ENCODE measurements at regions not wholly inside any gene's neighbourhood (a gene's known extent, or its start where the extent isn't known, plus 50 kb on each side); places are given as distances from the start of the nearest gene placed in this dataset.

- Mint-ChIP-seq H3K9me3 (no peaks in the 10 kb centered on the region), H3K36me3 (no peaks in the 10 kb centered on the region), H3K27ac (no peak overlapping the region), H3K4me3 (no peak overlapping the region), H3K4me1 (no peaks in the 10 kb centered on the region), H3K27me3 (ENCODE audit: insufficient read depth, low read depth) (no peaks in the 10 kb centered on the region)
- Histone ChIP-seq H4K20me1 (ENCODE audit: low read depth) (no peaks in the 10 kb centered on the region), H3K4me3 (no peak overlapping the region), H3K4me1 (no peaks in the 10 kb centered on the region), H3K4me2 (no peak overlapping the region), H3K27ac (no peak overlapping the region), H3K27me3 (no peaks in the 10 kb centered on the region), H3K36me3 (no peaks in the 10 kb centered on the region), H3F3A (ENCODE audit: low read depth) (no peaks in the 10 kb centered on the region), H3K9me3 (ENCODE audit: low read depth) (no peaks in the 10 kb centered on the region), H2AFZ (replicated peaks) (no peak overlapping the region), H3K79me2 (ENCODE audit: low read depth) (no peaks in the 10 kb centered on the region), H3K9ac (no peak overlapping the region)
- DNase-seq (ENCODE audit: low spot score) = no peak
- TF ChIP-seq CTCF (IDR thresholded peaks at IDR 0.05) = no peak
- no peak for TF ChIP-seq EZH2phosphoT487 (IDR thresholded peaks at IDR 0.05)
- TF ChIP-seq EZH2 (IDR thresholded peaks at IDR 0.05) = no peak
Measured at GRCh38 chr5:108634010-108634616, 113.6 kb upstream of the FER start.

- Mint-ChIP-seq H3K36me3 (no peaks in the 10 kb centered on the region), H3K4me3 (no peak overlapping the region), H3K27me3 (ENCODE audit: insufficient read depth, low read depth) (no peaks in the 10 kb centered on the region), H3K9me3 (no peaks in the 10 kb centered on the region), H3K27ac (no peak overlapping the region), H3K4me1 (no peaks in the 10 kb centered on the region)
- Histone ChIP-seq H3K4me2 (no peak overlapping the region), H3K27me3 (no peaks in the 10 kb centered on the region), H3K4me3 (no peak overlapping the region), H3K27ac (no peak overlapping the region), H3K9ac (no peak overlapping the region), H3K4me1 (no peaks in the 10 kb centered on the region), H3K36me3 (no peaks in the 10 kb centered on the region), H3K79me2 (ENCODE audit: low read depth) (no peaks in the 10 kb centered on the region), H3F3A (ENCODE audit: low read depth) (no peaks in the 10 kb centered on the region), H3K9me3 (ENCODE audit: low read depth) (no peaks in the 10 kb centered on the region), H4K20me1 (ENCODE audit: low read depth) (no peaks in the 10 kb centered on the region), H2AFZ (replicated peaks) (no peak overlapping the region)
- DNase-seq (ENCODE audit: low spot score) = no peak
- TF ChIP-seq CTCF (IDR thresholded peaks at IDR 0.05) = no peak
- no peak for TF ChIP-seq EZH2phosphoT487 (IDR thresholded peaks at IDR 0.05)
- no peak for TF ChIP-seq EZH2 (IDR thresholded peaks at IDR 0.05)
Measured at GRCh38 chr5:108629779-108630528, 117.7 kb upstream of the FER start.

GRCh38 chr5:108625654-108626053 is 122.0 kb upstream of the FER start:
- Histone ChIP-seq H3K27me3 (no peaks in the 10 kb centered on the region), H3K4me3 (no peak overlapping the region), H4K20me1 (ENCODE audit: low read depth) (no peaks in the 10 kb centered on the region), H3K9me3 (ENCODE audit: low read depth) (no peaks in the 10 kb centered on the region), H3K4me2 (no peak overlapping the region), H3K27ac (no peak overlapping the region), H3K79me2 (ENCODE audit: low read depth) (no peaks in the 10 kb centered on the region), H3K9ac (no peak overlapping the region), H3K4me1 (no peaks in the 10 kb centered on the region), H3K36me3 (no peaks in the 10 kb centered on the region), H3F3A (ENCODE audit: low read depth) (no peaks in the 10 kb centered on the region), H2AFZ (replicated peaks) (no peak overlapping the region)
- DNase-seq (ENCODE audit: low spot score) = no peak
- Mint-ChIP-seq H3K27ac (no peak overlapping the region), H3K4me1 (no peaks in the 10 kb centered on the region), H3K36me3 (no peaks in the 10 kb centered on the region), H3K9me3 (no peaks in the 10 kb centered on the region), H3K27me3 (ENCODE audit: insufficient read depth, low read depth) (no peaks in the 10 kb centered on the region), H3K4me3 (no peak overlapping the region)
- TF ChIP-seq CTCF (IDR thresholded peaks at IDR 0.05) (no peak), EZH2phosphoT487 (IDR thresholded peaks at IDR 0.05) (no peak)

Measured in neural progenitor cell (in vitro differentiated cells).